Epithelial cell of proximal tubule (primary cell): ENCODE measurements at regions not wholly inside any gene's neighbourhood (a gene's known extent, or its start where the extent isn't known, plus 50 kb on each side); places are given as distances from the start of the nearest gene placed in this dataset.

Source experiments
- DNase-seq: peaks from one replicate; pipeline ENCODE4 v3.0.0-alpha.2; 2011; ENCODE audit warnings: low read depth
- H3K4me3 ChIP-seq: 2 replicates; pipeline ENCODE4 v1.5.1; 2011; ENCODE audit warnings: low read depth, mild to moderate bottlenecking, low read length
- TF ChIP-seq, protein P1 (sequence below): conservative IDR thresholded peaks from 2 replicates; pipeline ENCODE4 v1.5.1; 2012; ENCODE audit warnings: low read depth, mild to moderate bottlenecking, low read length

GRCh38 chr18:5604778-5605177, 61.0 kb upstream of the EPB41L3 start:
- DNase-seq, result no peak
- no peak overlapping the region for H3K4me3 ChIP-seq
- TF ChIP-seq, protein P1, sequence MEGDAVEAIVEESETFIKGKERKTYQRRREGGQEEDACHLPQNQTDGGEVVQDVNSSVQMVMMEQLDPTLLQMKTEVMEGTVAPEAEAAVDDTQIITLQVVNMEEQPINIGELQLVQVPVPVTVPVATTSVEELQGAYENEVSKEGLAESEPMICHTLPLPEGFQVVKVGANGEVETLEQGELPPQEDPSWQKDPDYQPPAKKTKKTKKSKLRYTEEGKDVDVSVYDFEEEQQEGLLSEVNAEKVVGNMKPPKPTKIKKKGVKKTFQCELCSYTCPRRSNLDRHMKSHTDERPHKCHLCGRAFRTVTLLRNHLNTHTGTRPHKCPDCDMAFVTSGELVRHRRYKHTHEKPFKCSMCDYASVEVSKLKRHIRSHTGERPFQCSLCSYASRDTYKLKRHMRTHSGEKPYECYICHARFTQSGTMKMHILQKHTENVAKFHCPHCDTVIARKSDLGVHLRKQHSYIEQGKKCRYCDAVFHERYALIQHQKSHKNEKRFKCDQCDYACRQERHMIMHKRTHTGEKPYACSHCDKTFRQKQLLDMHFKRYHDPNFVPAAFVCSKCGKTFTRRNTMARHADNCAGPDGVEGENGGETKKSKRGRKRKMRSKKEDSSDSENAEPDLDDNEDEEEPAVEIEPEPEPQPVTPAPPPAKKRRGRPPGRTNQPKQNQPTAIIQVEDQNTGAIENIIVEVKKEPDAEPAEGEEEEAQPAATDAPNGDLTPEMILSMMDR, result peak; percentile 59

DNA sequence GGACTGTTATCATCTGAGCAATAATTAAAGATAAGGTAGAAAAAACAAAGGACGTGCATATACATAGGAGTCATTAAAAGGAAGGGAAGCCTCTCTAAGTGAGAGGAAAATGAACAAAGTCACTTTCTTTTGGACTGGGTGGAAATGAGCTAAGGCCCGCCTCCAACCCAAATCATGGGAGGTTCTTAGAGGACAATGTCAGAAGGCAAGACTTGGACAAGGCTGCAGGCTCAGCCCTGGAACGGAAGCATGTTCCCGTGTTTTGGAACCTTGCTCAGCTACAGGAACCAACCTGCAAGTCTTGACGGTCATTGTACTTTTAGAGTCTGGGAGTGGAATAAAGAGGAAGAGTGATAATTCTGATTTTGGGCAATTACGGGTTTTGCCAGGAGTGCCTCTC, 59.4 kb upstream of the EPB41L3 start:
- no peak overlapping the region for H3K4me3 ChIP-seq
- TF ChIP-seq, protein P1, result no peak
- no peak for DNase-seq

GRCh38 chr18:5601188-5601624, 57.4 kb upstream of the EPB41L3 start:
- no peak for DNase-seq
- TF ChIP-seq, protein P1, result no peak
- H3K4me3 ChIP-seq, result no peak overlapping the region

DNA sequence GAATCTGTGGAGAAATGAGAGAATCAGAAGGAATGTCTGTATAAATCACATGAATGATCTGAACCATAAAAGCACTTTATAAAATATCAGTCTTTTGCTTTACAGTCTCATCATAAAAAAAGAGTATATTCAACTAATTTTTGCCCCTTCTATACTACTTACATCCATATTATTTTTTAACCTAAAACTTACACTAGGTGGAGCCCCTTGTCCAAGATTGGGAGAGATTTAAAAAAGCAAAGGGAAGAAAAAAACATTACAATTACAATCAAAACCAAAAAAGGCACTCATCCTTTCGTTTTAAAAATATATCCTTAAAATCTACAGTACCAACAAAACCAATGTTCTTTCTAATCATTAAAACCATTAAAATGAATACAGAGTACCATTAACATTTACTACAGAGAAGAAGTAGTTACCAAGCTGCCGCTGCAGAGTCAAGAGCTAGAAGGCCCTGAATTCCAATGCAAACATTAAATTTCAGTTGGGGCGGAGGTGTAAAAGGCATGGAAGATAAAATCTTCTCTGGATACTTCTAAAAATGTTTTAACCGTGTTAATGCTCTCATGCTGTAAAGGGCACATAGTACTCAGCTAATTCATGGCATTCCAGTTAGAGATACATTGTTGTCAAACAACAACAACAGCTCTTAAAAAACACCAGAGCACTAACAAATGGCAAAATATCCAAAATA, 56.7 kb upstream of the EPB41L3 start:
- DNase-seq, result no peak
- TF ChIP-seq, protein P1, result peak; percentile 58
- no peak overlapping the region for H3K4me3 ChIP-seq

DNA sequence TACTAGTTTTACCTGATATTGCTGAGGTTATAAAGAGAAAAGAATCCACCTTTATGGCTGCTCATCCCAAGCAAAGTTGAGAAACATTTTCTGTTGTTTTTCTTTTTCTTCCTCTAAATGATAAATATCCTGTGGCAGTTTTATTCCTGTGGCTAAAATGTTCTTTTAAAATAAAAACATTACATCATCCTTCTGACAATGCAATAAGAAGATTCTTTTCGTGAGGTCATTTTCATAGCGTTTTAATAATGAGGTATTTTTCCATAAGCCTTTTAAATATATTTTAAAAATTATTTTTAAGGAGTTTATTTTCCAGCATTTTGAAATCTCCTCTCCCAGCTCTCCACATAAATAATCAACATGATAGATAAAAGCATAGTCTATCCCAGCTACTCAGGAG, 52.8 kb upstream of the EPB41L3 start:
- TF ChIP-seq, protein P1, result no peak
- H3K4me3 ChIP-seq, result no peak overlapping the region
- DNase-seq, result no peak
